HG03064 (cell line): ENCODE measurements at regions not wholly inside any gene's neighbourhood (a gene's known extent, or its start where the extent isn't known, plus 50 kb on each side); places are given as distances from the start of the nearest gene placed in this dataset.
"Not testable (repeated sequence)": the region's sequence is repeated elsewhere in the genome, so short reads cannot be mapped to it uniquely, and the experiment has no call there.

Experiments used
- ATAC-seq: cut with Tn5 transposase; IDR thresholded peaks from one replicate; pipeline ENCODE4 v1.9.1; 2021; ENCODE audit warnings: low read depth; ENCODE audit not compliant: unreplicated experiment

DNA sequence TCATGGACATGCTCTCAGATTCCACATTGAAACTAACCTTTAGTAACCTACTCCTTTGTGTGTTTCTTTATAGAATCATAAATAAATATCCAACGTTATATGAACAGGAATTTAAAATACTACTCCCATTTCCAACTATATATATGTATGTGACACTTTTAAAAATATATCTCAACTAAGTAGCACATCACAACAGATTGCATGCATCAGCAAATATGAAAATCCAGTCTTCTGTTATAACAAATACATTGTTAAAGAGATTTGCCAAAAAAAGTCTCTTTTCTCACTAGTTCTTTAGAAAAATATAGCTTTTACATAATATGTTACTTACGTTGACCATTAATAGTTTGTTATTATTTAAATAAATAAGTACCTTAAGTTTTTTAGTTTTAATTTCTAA is 1608.6 kb upstream of the RAG2 start:
- ATAC-seq = no peak

DNA sequence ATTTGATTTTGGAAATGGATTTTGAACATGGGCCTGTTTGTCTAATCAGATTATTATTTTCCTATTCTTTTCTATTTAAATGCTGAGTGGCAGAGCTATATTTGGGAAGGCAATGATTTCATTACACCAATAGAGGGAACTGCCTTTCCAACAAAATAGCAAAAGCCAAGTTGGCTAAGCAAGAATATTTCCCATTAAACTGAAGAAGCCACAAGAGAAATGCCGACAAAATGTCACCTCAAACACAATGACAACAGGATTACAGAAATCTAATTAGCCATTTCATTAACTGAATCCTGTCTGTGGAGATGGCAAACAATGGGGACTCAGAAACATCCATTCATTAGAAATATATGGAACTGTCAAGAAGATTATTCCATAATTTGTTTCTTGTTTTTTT is 1593.1 kb upstream of the RAG2 start:
- no peak for ATAC-seq

DNA sequence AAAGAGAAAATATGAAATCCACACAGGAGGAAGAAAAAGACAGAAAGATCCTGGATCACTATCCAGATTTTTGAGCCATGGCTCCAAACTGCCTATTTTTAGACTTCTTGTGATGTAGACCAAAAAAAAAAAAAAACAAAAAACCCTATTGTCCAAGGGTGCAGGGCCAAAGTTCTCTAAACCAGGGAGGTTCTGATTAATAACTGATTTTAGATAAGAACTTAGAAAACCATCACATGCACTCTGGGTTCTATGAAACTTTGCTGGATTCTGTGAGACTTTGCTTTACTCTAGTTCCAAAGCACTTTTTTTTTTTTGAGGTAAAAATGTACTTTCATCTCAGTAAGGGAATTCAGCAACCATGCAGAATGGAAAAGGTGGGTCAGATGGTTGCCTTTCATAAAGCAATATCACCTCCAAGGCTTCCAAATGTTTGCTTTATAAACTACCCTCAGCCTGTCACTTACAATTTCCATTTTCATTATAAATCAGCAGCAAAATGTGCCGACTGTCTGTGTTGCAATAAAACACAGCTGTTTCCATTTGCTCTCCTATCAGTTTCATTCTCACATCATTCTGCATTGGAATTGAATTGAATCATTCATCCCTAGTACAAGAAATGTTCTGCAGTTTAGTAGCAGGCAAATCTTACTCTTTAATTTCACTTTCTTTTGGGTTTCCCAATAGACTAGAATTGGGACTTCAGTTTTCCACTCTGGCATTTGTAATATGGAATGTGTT is 1584.3 kb upstream of the RAG2 start:
- ATAC-seq = no peak

DNA sequence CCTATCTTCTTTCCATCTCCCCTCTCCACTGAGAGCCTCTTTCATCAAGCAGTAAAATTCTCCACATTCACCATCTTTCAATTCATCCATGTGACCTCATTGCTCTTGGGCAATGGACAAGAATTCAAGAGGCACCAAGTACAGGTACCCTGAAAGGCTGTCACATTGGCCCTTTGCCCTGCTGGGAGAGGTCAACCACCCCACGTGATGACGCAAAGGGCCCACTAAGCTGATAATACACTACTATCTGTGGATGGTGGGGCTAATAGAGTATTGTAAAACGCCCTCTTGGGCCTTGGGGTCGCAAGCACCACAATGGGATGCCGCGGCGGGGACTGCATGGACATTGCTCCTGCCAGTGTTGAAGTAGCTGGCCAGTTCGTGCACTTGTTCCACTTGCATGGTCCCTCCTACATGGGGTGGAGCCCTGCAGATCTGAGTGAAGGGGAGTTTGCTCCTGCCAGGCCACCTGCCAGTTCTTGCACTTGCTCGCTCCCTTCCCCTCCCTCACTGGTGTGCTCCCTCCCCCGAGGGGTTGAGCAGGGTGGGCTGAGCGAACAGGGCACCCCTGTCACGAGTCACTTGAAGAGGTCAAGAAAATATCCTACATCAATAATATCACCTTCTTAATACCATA is 1578.8 kb upstream of the RAG2 start:
- ATAC-seq = no peak

DNA sequence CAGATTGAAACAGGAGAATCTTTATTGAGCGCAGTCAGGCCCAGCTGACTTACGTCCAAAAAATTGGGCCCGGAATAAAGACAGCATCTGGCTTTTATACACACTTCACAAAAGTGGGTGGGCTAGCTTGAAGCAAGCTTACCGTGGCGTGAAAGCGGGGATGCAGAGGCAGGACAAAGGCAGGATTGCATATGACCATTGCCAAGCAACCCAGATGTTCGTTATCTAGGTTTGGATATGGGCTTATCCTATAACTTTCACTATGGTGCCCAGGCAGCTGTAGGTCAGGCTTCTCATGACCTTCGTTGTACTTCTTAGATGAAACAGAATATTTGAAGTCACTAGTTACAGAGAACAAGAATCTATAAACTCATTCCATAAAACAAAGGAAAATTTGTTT is 1575.6 kb upstream of the RAG2 start:
- no peak for ATAC-seq

DNA sequence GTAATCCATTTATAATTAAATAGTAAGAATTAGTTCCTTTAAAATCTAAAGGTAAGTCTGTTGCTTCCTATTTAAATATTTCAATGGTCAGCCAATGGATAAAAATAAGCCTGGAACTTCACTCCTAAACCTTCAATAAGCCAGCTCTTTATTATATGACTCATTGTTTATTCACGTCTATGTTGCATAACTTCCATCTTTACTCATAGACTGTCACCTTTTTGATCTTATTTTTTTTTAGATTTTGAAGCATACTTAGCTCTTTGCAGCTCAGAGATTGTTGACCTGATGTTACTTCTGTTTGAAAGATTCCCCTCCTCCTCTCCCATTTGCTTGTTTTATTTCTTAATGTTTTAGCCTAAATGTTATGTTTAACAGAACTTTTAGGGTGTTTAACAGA is 1571.2 kb upstream of the RAG2 start:
- no peak for ATAC-seq

DNA sequence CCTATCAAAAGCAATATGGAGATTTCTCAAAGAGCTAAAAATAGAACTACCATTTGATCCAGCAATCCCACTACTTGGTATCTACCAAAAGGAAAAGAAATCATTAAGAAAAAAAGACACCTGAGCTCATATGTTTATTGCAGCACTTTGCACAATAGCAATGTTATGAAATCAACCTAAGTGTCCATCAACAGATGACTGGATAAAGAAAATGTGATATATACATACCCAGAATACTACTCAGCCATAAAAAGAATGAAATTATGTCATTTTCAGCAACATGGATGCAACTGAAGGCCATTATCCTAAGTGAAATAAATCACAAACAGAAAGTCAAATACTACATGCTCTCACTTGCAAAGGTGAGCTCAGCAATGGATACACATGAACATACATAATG is 1565.5 kb upstream of the RAG2 start:
- ATAC-seq = no peak

DNA sequence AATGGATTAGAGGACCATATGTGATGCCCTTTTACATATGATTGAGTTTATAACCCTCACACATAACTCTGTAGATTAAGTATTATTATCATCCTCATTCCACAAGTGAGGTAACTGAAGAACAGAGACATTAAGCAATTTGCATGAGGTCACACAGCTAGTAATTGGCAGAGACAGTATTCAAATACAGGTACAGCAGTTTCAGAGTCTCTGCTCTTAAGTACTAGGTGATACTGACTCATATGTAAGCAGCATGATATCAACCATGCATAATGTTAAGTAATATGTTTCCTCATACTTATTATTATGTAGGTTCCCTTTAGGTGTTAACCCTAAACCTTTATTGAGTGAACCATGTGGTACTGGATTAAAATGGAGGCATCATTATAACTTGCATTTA is 1562.4 kb upstream of the RAG2 start:
- ATAC-seq = no peak

DNA sequence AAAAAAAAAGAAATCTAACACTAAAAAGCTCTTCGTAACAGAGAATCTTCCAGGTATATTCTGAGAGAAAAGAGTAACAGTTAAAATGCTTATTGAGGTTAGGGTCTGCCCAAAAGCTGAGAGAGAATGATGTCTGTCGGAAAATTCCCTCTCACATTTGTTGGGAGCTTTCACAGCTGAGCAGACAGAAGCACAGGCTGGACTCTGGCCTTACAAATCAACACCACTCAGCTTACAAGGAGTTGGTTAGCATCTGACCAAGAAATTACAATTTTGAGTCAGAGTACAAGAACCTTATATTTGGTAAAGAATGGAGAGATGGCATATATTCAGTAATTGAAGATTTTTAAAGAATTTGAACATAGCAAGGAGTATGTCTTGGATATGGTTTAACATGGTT is 1561.0 kb upstream of the RAG2 start:
- ATAC-seq = no peak

DNA sequence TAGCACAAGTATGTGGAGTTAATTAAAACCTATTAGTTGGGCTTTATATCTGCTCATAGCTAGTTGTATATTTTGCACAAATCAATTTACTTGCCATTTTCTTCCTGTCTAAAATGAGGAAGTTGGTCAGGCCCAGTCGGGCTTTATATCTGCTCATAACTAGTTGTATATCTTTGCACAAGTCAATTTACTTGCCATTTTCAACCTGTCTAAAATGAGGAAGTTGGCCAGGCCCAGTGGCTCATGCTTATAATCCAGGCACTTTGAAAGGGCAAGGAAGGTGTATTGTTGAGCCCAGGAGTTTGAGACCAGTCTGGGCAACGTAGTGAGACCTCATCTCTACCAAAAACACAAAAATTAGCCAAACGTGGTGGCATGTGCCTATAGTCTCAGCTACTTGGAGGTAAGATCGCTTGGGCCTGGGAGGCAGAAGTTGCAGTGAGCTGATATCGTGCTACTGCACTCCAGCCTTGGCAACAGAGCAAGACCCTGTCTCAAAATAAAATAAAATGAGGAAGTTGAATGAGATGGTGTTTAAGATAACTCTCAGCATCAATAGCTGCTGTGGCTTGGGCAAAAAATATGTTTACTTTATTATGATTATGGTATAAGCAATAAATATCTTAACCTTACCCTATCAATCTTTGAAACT is 1558.6 kb upstream of the RAG2 start:
- ATAC-seq = no peak

DNA sequence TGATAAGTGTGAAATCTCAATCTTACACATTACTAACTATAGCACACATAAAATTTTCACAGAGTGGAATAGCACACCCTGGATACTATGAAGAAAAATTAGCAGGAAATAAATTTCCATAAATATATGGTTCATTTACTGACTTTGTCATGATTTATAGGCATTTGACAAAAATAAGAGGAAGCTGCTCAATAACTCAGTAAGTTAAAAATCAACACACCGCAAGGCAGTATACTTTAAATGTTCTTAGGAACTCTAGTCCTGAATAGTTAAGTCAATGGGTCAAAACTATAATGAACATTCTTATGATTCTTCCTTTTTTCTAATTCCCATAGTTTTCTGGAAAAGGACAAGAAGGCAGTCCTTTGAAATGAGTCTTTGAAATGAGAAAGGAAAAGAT is 1557.8 kb upstream of the RAG2 start:
- no peak for ATAC-seq

DNA sequence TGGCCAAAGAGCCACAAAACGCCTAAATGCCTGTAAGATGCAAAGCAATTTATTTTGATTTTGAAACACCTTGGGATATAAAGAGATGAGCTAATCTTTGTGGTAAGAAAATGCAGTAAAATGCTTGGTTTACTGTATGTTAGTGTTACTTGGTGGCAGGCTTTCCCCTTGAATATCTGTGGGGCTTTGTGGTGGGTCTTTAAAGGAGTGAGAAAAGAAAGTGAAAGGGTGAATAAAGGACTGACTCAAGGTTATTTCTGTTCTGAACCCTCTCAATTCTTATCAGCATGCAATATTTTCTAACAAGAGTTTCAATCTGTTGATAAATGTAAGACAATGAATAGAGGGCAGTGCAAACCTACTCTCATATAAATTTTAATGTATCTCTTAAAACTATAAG is 1555.9 kb upstream of the RAG2 start:
- no peak for ATAC-seq

DNA sequence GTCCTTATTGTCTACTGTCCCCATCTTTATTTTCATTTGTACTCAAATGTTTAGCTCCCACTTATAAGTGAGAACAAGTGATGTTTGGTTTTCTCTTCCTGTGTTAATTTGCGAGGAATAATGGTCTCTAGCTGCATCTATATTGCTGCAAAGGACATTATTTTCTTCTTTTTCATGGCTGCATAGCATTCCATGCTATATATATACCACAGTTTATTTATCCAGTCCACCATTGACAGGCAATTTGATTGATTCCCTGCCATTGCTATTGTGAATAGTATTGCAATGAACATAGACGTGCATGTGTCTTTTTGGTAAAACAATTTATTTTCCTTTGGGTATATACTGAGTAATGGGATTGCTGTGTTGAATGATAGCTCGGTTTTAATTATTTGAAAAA is 1545.8 kb upstream of the RAG2 start:
- no peak for ATAC-seq

DNA sequence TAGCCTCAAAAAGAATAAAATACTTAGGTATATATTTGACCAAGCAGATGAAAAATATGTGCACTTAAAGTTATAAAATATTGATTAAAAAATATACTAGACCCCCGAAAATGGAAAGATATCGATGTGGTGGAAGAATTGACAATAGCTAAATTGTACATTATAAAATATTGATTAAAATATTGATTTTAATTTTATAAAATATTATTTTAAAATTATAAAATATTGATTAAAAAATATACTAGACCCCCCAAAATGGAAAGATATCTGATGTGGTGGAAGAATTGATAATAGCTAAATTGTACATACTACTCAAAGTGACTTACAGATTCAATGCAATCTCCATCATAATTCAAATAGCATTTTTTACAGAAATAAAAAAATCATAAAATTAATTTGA is 1540.9 kb upstream of the RAG2 start:
- no peak for ATAC-seq

DNA sequence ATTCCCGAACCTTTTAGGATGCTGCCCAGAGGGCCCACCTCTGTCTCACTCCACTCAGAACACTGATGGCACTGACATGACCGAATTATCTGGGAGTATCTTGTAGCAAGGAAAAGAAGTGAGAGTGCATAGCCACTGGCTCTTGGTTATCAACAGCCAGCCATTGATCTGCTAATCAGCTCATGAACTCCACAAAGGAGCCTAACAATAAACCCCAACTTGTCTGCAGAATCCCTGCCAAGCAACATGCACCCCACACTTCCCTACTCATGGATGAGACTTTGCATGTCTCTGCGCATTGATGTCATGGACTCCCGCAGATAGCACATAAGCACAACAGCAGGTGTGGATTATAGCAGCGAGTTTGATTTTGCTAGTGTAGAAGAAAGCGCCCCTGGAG is 1538.9 kb upstream of the RAG2 start:
- no peak for ATAC-seq

DNA sequence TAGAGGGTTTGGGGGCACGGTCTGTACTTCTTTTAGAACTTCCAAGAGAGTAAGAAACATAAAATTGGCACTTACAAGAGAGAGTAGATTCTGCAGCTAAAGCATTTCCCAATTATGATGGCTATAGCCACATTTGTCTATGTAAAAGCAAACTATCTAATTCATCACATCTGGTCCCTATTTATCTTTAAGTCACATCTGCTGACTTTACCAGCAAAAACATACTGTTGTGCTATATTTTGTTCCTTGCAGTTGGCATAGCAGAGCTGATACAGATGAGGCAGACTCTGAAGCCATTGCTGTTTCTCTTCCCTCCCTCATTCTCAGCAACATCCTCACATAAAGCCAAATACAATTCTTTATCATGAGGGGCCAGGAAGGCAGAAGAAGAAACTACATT is 1533.5 kb upstream of the RAG2 start:
- no peak for ATAC-seq

DNA sequence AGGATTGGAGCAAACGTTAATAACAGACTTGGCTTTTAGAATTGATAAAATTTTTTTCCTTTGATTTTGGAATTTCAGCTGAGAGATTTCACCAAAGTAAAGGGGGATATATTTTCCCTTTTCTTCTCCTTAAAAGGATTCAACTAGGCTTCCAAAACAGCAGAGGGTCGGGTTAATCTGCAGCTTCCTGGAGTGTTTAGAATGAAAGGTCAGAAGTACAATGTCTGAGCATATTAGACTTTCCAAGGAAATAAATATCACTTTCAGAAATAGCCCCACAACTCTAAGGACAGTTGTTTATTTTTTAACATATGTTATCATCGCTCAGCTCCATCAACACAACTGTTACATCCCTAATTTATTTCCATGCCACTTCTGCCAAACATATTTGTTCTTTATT is 1532.9 kb upstream of the RAG2 start:
- no peak for ATAC-seq

DNA sequence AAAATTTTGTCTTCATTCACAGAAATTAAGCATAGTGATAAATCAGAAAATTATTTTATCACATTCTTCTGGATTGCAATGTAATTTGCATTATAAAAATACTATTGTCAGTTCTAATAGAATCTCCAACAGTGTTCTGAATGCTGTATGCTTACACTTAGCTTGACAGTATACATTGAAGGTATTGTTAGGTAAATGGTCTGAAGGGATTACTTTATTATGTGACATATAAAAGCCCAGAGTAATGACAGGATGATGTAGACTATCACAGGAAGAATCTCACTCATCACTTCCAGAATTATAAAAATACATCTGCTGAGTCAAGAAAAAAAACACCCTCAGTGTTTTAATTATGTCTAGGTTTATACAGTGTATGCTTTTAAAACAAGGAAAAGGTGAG is 1532.5 kb upstream of the RAG2 start:
- ATAC-seq = no peak

DNA sequence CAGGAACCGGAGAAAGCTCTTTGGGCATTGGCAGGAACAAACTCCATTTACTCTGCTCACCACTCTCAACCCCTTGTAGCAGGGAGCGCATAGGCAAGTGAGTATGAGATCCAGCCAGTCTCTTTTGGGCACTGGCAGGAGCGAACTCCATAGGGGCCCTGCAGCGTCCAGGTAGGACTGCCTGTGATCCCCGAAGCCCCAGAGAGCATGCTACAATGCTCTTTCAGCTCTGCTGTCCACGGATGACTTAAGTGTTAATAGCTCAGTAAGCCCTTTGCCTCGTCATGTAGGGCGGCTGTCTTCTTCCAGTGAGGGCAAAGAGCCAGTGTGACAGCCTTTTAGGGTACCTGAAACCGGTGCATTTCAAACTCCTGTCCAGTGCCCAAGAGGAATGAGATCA is 1525.6 kb upstream of the RAG2 start:
- no peak for ATAC-seq

DNA sequence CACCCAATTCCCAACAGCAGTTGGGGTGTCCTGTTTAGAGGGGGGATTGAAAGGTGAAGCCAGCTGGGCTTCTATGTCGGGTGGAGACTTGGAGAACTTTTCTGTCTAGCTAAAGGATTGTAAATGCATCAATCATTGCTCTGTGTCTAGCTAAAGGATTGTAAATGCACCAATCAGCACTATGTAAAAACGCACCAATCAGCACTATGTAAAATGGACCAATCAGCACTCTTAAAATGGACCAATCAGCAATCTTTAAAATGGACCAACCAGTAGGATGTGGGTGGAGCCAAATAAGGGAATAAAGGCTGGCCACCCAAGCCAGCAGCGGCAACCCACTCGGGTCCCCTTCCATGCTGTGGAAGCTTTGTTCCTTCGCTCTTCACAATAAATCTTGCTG is 1518.6 kb upstream of the RAG2 start:
- ATAC-seq = not testable (repeated sequence)

DNA sequence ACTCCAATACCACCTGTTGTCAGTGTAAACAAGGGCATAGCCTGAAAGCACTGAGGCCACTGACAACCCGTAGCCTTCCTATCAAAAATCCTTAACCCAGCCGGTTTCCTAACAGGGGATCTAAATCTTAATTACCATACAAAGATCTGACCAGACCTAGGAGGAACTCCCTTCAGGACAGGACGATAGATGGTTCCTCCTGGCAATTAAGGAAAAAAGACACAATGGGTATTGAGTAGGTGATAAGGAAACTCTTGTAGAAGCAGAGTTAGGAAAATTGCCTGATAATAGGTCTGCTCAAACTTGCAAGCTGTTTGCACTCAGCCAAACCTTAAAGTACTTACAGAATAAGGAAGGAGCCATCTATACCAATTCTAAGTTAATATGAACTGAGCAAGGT is 1517.3 kb upstream of the RAG2 start:
- ATAC-seq = not testable (repeated sequence)

DNA sequence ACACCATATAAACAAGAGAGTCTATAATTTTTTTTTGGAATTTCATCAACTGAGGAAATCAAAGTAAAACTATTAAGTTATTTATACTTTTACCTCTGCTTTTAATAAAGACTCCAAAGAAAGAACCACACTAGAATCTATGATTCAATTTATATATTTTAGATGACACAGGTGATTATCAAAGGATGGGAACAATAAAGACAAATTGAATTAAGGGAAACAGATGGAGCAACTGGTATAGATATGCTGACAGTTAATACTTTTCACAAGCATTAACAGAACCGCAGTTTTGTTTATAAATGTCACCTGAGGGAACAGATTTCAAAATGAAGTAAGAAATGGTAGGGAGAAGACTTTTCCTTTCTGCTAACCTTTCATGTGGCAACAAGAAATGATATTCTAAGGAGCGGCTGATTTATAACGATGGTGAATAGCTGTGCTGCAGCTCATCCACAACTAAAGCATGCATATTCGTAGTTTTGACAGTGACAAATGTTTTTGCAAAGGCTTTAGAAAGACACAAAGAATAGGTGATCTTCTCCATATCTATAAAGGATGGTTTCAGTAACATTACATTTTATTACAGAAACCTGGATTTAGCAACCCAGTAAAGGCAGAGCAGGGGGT is 1502.9 kb upstream of the RAG2 start:
- no peak for ATAC-seq
